IMR-90 (cell line): ENCODE measurements at regions not wholly inside any gene's neighbourhood (a gene's known extent, or its start where the extent isn't known, plus 50 kb on each side); places are given as distances from the start of the nearest gene placed in this dataset.

Source experiments
- ATAC-seq: fragments of 200-7000 bp; cut with Tn5 transposase; 2 replicates; pipeline ENCODE4 v1.9.1; 2020; ENCODE audit warnings: low read depth, mild to moderate bottlenecking, moderate library complexity
- BruUV-seq: library from RNA; stranded (reverse); fragments of 400-500 nt; replicated peaks from 2 replicates; lab custom pipeline; 2021; lab: Mats Ljungman, UMichigan
- CTCF ChIA-PET: fragments of 300-600 bp; formaldehyde crosslinking; extraction: SDS; loops from one replicate; lab custom pipeline; 2021; ENCODE audit warnings: antibody characterized with exemption; lab: Yijun Ruan, JAX
- POLR2A ChIA-PET: fragments of 300-600 bp; sonication (Branson Sonifier 250); formaldehyde crosslinking; loops from one replicate; lab custom pipeline; 2022; ENCODE audit warnings: antibody characterized with exemption; ENCODE audit not compliant: unreplicated experiment; lab: Charles Lee
- DNase-seq: peaks from one replicate; pipeline ENCODE4 v3.0.0; 2013
- H2AFZ ChIP-seq: replicated peaks from 2 replicates; pipeline ENCODE3; 2013; ENCODE audit warnings: low read length, mild to moderate bottlenecking; ENCODE audit not compliant: poor library complexity
- H2AK5ac ChIP-seq: 2 replicates; pipeline ENCODE4 v1.6.1; 2013; ENCODE audit warnings: low read depth, low read length, inconsistent platforms
- H2AK9ac ChIP-seq: replicated peaks from 2 replicates; pipeline ENCODE3; 2013; ENCODE audit warnings: mild to moderate bottlenecking, low read depth, low read length, moderate library complexity; ENCODE audit not compliant: poor library complexity
- H2BK120ac ChIP-seq: 2 replicates; pipeline ENCODE4 v1.6.1; 2013; ENCODE audit warnings: low read depth, low read length, inconsistent platforms
- H2BK15ac ChIP-seq: 3 replicates; pipeline ENCODE4 v1.6.1; 2013; ENCODE audit warnings: low read depth, low read length, inconsistent platforms
- H2BK20ac ChIP-seq: 2 replicates; pipeline ENCODE4 v1.6.1; 2013; ENCODE audit warnings: low read depth, mild to moderate bottlenecking, inconsistent platforms, low read length, moderate library complexity
- H2BK5ac ChIP-seq: 2 replicates; pipeline ENCODE4 v1.6.1; 2013; ENCODE audit warnings: mild to moderate bottlenecking, low read depth, low read length, inconsistent platforms; ENCODE audit not compliant: poor library complexity, severe bottlenecking
- H3K14ac ChIP-seq: replicated peaks from 2 replicates; pipeline ENCODE4 v1.6.1; 2013; ENCODE audit warnings: low read depth, low read length, inconsistent platforms
- H3K18ac ChIP-seq: 2 replicates; pipeline ENCODE4 v1.6.1; 2013; ENCODE audit warnings: low read depth, low read length, control low read depth
- H3K23ac ChIP-seq: 2 replicates; pipeline ENCODE4 v1.6.1; 2013; ENCODE audit warnings: low read depth, low read length, inconsistent platforms
- H3K27ac ChIP-seq: 2 replicates; pipeline ENCODE4 v1.5.1; 2013; ENCODE audit warnings: mild to moderate bottlenecking, control low read depth, low read length; ENCODE audit not compliant: insufficient read depth
- H3K27me3 ChIP-seq: 2 replicates; pipeline ENCODE4 v1.6.1; 2013; ENCODE audit warnings: low read length; ENCODE audit not compliant: control insufficient read depth, insufficient read depth
- H3K36me3 ChIP-seq: 2 replicates; pipeline ENCODE4 v1.6.1; 2013; ENCODE audit warnings: low read length, mixed read lengths; ENCODE audit not compliant: control insufficient read depth, insufficient read depth
- H3K4ac ChIP-seq: 2 replicates; pipeline ENCODE4 v1.6.1; 2013; ENCODE audit warnings: low read depth, low read length, inconsistent platforms
- H3K4me1 ChIP-seq: 2 replicates; pipeline ENCODE4 v1.6.1; 2013; ENCODE audit warnings: low read length, mixed read lengths; ENCODE audit not compliant: control insufficient read depth, insufficient read depth
- H3K4me2 ChIP-seq: 2 replicates; pipeline ENCODE4 v1.6.1; 2013; ENCODE audit warnings: low read depth, mild to moderate bottlenecking, control low read depth, low read length, moderate library complexity
- H3K4me3 ChIP-seq: 2 replicates; pipeline ENCODE4 v1.5.1; 2013; ENCODE audit warnings: low read depth, mild to moderate bottlenecking, control low read depth, low read length, moderate library complexity; ENCODE audit not compliant: insufficient read depth
- H3K56ac ChIP-seq: 2 replicates; pipeline ENCODE4 v1.6.1; 2013; ENCODE audit warnings: low read length, inconsistent platforms; ENCODE audit not compliant: insufficient read depth; ENCODE audit errors: extremely low read depth
- H3K79me1 ChIP-seq, 2 experiments: 2 replicates each; pipeline ENCODE4 v1.6.1; 2013; ENCODE audit warnings: low read length in 2 of 2, inconsistent platforms in 1 of 2, low read depth in 1 of 2
- H3K9ac ChIP-seq: 2 replicates; pipeline ENCODE4 v1.6.1; 2013; ENCODE audit warnings: low read depth, low read length, control low read depth
- H3K9me1 ChIP-seq: 2 replicates; pipeline ENCODE4 v1.6.1; 2013; ENCODE audit warnings: low read length, inconsistent platforms; ENCODE audit not compliant: insufficient read depth
- H3K9me3 ChIP-seq: 2 replicates; pipeline ENCODE4 v1.6.1; 2013; ENCODE audit warnings: low read length; ENCODE audit not compliant: control insufficient read depth, insufficient read depth
- H4K20me1 ChIP-seq: 2 replicates; pipeline ENCODE4 v1.6.1; 2013; ENCODE audit warnings: low read length, inconsistent platforms; ENCODE audit not compliant: insufficient read depth
- H4K5ac ChIP-seq: 2 replicates; pipeline ENCODE4 v1.6.1; 2013; ENCODE audit warnings: mild to moderate bottlenecking, low read depth, low read length, control low read depth
- H4K8ac ChIP-seq, 2 experiments: 2 replicates each; pipeline ENCODE4 v1.6.1; 2013; ENCODE audit warnings: low read depth in 2 of 2, low read length in 2 of 2, control low read depth in 1 of 2, inconsistent platforms in 1 of 2
- H4K91ac ChIP-seq: 2 replicates; pipeline ENCODE4 v1.6.1; 2013; ENCODE audit warnings: low read depth, low read length, inconsistent platforms; ENCODE audit not compliant: insufficient read depth
- BHLHE40 ChIP-seq: fragments of 150-350 bp; IDR thresholded peaks from 2 replicates; pipeline ENCODE4 v1.6.1; 2016; ENCODE audit warnings: mild to moderate bottlenecking, low read depth, low read length
- CEBPB ChIP-seq: IDR thresholded peaks from 2 replicates; pipeline ENCODE4 v1.6.1; 2012; ENCODE audit warnings: low read depth, low read length, improper control_type of control experiment
- CHD1 ChIP-seq: IDR thresholded peaks from 2 replicates; pipeline ENCODE4 v1.6.1; 2012; ENCODE audit warnings: low read depth, low read length, improper control_type of control experiment
- MAZ ChIP-seq: IDR thresholded peaks from 2 replicates; pipeline ENCODE4 v1.6.1; 2012; ENCODE audit warnings: low read depth, mild to moderate bottlenecking, low read length, improper control_type of control experiment, moderate library complexity, borderline replicate concordance
- MXI1 ChIP-seq: IDR thresholded peaks from 2 replicates; pipeline ENCODE4 v1.6.1; 2012; ENCODE audit warnings: low read depth, mild to moderate bottlenecking, low read length, moderate library complexity, borderline replicate concordance
- NFE2L2 ChIP-seq: fragments of 150-350 bp; IDR thresholded peaks from 2 replicates; pipeline ENCODE4 v1.6.1; 2016; ENCODE audit warnings: low read depth, mild to moderate bottlenecking, low read length
- POLR2A ChIP-seq: IDR thresholded peaks from 2 replicates; pipeline ENCODE4 v1.6.1; 2012; ENCODE audit warnings: mild to moderate bottlenecking, low read depth, low read length
- RAD21 ChIP-seq: IDR thresholded peaks from 2 replicates; pipeline ENCODE4 v1.6.1; 2012; ENCODE audit warnings: low read length, improper control_type of control experiment
- RCOR1 ChIP-seq: IDR thresholded peaks from 2 replicates; pipeline ENCODE4 v1.6.1; 2012; ENCODE audit warnings: mild to moderate bottlenecking, low read length, improper control_type of control experiment; ENCODE audit not compliant: insufficient replicate concordance
- RFX5 ChIP-seq: IDR thresholded peaks from 2 replicates; pipeline ENCODE4 v1.8.0; 2012; ENCODE audit warnings: low read depth, mild to moderate bottlenecking, low read length, moderate library complexity
- SMC3 ChIP-seq: fragments of 150-350 bp; IDR thresholded peaks from 2 replicates; pipeline ENCODE4 v1.6.1; 2016; ENCODE audit warnings: low read depth, mild to moderate bottlenecking, antibody characterized with exemption, low read length, moderate library complexity
- WGBS, 2 experiments: methylation state at CpG; one replicate each; pipeline versions ENCODE4 v1.1.5 to v1.1.7; 2013; ENCODE audit warnings: missing lambda C conversion rate in 2 of 2; ENCODE audit not compliant: insufficient read length in 1 of 2; ENCODE audit errors: extremely low coverage in 2 of 2; 5-methylcytosine and 5-hydroxymethylcytosine counted together
- dilution Hi-C: fragments of 300-500 bp; cut with HindIII; formaldehyde crosslinking; loops from one replicate; pipeline ENCODE4 v1.14.3; 2018; ENCODE audit warnings: low sequenced_read_pairs; ENCODE audit not compliant: unreplicated experiment
- in situ Hi-C: fragments of 300-500 bp; cut with MboI; formaldehyde crosslinking; loops from 3 replicates; pipeline ENCODE4 v1.14.3; 2019; ENCODE audit warnings: low sequenced_read_pairs, inconsistent platforms, mixed read lengths
- intact Hi-C: fragments of 100-400 bp; cut with micrococcal nuclease; formaldehyde crosslinking; loops from 2 replicates; pipeline ENCODE4 v1.10.0; 2022
- TF ChIP-seq, protein P1 (sequence below): conservative IDR thresholded peaks from 2 replicates; pipeline ENCODE4 v1.5.1; 2012; ENCODE audit warnings: mild to moderate bottlenecking, low read depth, low read length, improper control_type of control experiment
- TF ChIP-seq, protein P2 (sequence below): fragments of 150-350 bp; IDR thresholded peaks from 2 replicates; pipeline ENCODE4 v1.6.1; 2016; ENCODE audit warnings: low read depth, mild to moderate bottlenecking, low read length, moderate library complexity, borderline replicate concordance
- TF ChIP-seq, protein P3 (sequence below): fragments of 150-350 bp; IDR thresholded peaks from 2 replicates; pipeline ENCODE4 v1.6.1; 2017; ENCODE audit warnings: mild to moderate bottlenecking, antibody characterized with exemption, low read length, low read depth

DNA sequence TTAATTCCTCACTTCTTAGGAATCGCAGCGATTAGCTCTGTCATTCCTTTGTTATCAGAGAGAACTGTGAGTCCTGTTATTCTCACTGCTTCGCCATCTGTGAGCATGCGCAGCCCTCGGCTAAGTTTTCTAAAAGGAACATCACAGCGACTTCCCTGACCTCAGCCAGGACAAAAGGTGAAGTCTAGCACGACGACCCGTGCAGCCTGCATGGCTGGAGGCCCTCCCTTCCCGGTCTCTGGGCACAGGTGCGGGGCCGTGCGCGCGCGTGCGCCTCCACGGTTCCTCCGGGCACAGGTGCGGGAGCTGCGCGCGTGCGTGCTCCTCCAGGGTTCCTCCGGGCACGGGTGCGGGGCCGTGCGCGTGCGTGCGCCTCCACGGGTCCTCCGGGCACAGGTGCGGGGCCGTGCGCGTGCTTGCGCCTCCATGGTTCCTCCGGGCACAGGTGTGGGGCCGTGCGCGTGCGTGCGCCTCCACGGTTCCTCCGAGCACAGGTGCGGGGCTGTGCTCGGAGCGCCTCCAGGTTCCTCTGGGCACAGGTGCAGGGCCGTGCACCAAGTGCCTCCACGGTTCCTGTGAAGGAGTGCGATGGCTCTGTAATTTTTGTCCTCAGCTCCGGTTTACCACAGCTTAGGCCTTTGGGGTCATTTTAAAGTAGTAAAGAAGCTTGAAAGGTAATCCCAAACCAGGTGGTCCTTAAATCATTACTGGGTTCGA is 212.3 kb downstream of the ERMARD start:
- in situ Hi-C loops (no loop called here), dilution Hi-C loops (no loop called here), intact Hi-C loops (no loop called here)
- Histone ChIP-seq H2AK9ac (no peak overlapping the region), H4K91ac (no peak overlapping the region), H2BK20ac (no peak overlapping the region), H4K20me1 (no peaks in the 10 kb centered on the region), H3K23ac (no peak overlapping the region), H4K5ac (no peak overlapping the region), H2BK5ac (no peak overlapping the region), H2AFZ (no peak overlapping the region), H3K79me1 (no peaks in the 10 kb centered on the region), H4K8ac (no peak overlapping the region), H3K4me3 (no peak overlapping the region), H3K27me3 (no peaks in the 10 kb centered on the region), H3K18ac (no peak overlapping the region), H2AK5ac (no peak overlapping the region), H3K9me1 (no peaks in the 10 kb centered on the region), H3K9me3 (peaks cover 44% of the 10 kb centered on the region), H3K36me3 (no peaks in the 10 kb centered on the region), H2BK120ac (no peak overlapping the region), H3K9ac (no peak overlapping the region), H3K4me1 (no peaks in the 10 kb centered on the region), H3K56ac (no peak overlapping the region), H3K4ac (no peak overlapping the region), H3K14ac (no peak overlapping the region), H3K4me2 (no peak overlapping the region), H3K27ac (no peak overlapping the region), H2BK15ac (no peak overlapping the region)
- CTCF ChIA-PET, result no interaction called here
- TF ChIP-seq MAZ, result no peak
- TF ChIP-seq CEBPB, result no peak
- no peak for TF ChIP-seq RFX5
- TF ChIP-seq POLR2A, result no peak
- TF ChIP-seq BHLHE40, result no peak
- TF ChIP-seq, protein P1, sequence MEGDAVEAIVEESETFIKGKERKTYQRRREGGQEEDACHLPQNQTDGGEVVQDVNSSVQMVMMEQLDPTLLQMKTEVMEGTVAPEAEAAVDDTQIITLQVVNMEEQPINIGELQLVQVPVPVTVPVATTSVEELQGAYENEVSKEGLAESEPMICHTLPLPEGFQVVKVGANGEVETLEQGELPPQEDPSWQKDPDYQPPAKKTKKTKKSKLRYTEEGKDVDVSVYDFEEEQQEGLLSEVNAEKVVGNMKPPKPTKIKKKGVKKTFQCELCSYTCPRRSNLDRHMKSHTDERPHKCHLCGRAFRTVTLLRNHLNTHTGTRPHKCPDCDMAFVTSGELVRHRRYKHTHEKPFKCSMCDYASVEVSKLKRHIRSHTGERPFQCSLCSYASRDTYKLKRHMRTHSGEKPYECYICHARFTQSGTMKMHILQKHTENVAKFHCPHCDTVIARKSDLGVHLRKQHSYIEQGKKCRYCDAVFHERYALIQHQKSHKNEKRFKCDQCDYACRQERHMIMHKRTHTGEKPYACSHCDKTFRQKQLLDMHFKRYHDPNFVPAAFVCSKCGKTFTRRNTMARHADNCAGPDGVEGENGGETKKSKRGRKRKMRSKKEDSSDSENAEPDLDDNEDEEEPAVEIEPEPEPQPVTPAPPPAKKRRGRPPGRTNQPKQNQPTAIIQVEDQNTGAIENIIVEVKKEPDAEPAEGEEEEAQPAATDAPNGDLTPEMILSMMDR, result no peak
- TF ChIP-seq, protein P2, sequence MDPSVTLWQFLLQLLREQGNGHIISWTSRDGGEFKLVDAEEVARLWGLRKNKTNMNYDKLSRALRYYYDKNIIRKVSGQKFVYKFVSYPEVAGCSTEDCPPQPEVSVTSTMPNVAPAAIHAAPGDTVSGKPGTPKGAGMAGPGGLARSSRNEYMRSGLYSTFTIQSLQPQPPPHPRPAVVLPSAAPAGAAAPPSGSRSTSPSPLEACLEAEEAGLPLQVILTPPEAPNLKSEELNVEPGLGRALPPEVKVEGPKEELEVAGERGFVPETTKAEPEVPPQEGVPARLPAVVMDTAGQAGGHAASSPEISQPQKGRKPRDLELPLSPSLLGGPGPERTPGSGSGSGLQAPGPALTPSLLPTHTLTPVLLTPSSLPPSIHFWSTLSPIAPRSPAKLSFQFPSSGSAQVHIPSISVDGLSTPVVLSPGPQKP, result no peak
- no peak for TF ChIP-seq CHD1
- TF ChIP-seq RAD21, result no peak
- no peak for TF ChIP-seq SMC3
- no peak for TF ChIP-seq RCOR1
- TF ChIP-seq NFE2L2, result no peak
- no peak for TF ChIP-seq MXI1
- TF ChIP-seq, protein P3, sequence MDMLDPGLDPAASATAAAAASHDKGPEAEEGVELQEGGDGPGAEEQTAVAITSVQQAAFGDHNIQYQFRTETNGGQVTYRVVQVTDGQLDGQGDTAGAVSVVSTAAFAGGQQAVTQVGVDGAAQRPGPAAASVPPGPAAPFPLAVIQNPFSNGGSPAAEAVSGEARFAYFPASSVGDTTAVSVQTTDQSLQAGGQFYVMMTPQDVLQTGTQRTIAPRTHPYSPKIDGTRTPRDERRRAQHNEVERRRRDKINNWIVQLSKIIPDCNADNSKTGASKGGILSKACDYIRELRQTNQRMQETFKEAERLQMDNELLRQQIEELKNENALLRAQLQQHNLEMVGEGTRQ, result no peak
- WGBS, 2 experiments, result 94% methylated on average over 38 of the region's 55 CpGs; no CpG with 5 or more reads in 1 of the 2 experiments
- DNase-seq (no peak), ATAC-seq (no peak)
- POLR2A ChIA-PET, result no interaction called here
- no TSS peak for BruUV-seq
